ENCODE measurements at regions not wholly inside any gene's neighbourhood (a gene's known extent, or its start where the extent isn't known, plus 50 kb on each side); places are given as distances from the start of the nearest gene placed in this dataset.

GRCh38 chr20:11329271-11329670, 588.4 kb upstream of the BTBD3 start:
- TF ChIP-seq CTCF (conservative IDR thresholded peaks at IDR 0.05; ENCODE audit: low read depth, low read length) (no peak), POLR2A (IDR thresholded peaks at IDR 0.05; ENCODE audit: low read depth, low read length) (no peak), SMC3 (IDR thresholded peaks at IDR 0.05; ENCODE audit: low read depth, low read length) (no peak), CEBPB (IDR thresholded peaks at IDR 0.05; ENCODE audit: low read depth, low read length) (no peak), RFX5 (IDR thresholded peaks at IDR 0.05; ENCODE audit: low read depth, low read length) (no peak), MAZ (IDR thresholded peaks at IDR 0.05; ENCODE audit: borderline replicate concordance, low read depth, low read length) (no peak), NFE2L2 (IDR thresholded peaks at IDR 0.05; ENCODE audit: low read depth, low read length) (no peak), RAD21 (IDR thresholded peaks at IDR 0.05; ENCODE audit: low read length) (no peak), USF2 (IDR thresholded peaks at IDR 0.05; ENCODE audit: low read depth, low read length) (no peak), MAFK (IDR thresholded peaks at IDR 0.05; ENCODE audit: low read depth, low read length) (no peak), MXI1 (IDR thresholded peaks at IDR 0.05; ENCODE audit: borderline replicate concordance, low read depth, low read length) (no peak)
